Prostate gland (tissue), 2 donors: ENCODE measurements at regions not wholly inside any gene's neighbourhood (a gene's known extent, or its start where the extent isn't known, plus 50 kb on each side); places are given as distances from the start of the nearest gene placed in this dataset.

ENCODE experiments used
- DNase-seq: peaks from one replicate; pipeline ENCODE4 v3.0.0-alpha.2; 2019; ENCODE audit warnings: low spot score
- H3K27ac ChIP-seq, 2 donors: fragments of 200-600 bp; sonication (generic); 2 replicates each; pipeline ENCODE4 v1.5.1; 2017 to 2019
- H3K27me3 ChIP-seq: fragments of 200-600 bp; sonication (generic); replicated peaks from 2 replicates; pipeline ENCODE4 v1.5.1; 2019; ENCODE audit not compliant: insufficient read depth
- H3K36me3 ChIP-seq, 2 donors: fragments of 200-600 bp; sonication (generic); 1 replicate in 1 of 2; 2 replicates in 1 of 2; pipeline versions ENCODE4 v1.5.1 to v1.8.1; 2017 to 2019
- H3K4me1 ChIP-seq: fragments of 200-600 bp; sonication (generic); replicated peaks from 2 replicates; pipeline ENCODE4 v1.5.1; 2019
- H3K4me3 ChIP-seq, 2 donors: fragments of 200-600 bp; sonication (generic); 2 replicates each; pipeline ENCODE4 v1.5.1; 2017 to 2019
- H3K9me3 ChIP-seq: fragments of 200-600 bp; sonication (generic); 2 replicates; pipeline ENCODE4 v1.5.1; 2017
- POLR2A ChIP-seq: fragments of 450-650 bp; IDR thresholded peaks from one replicate; pipeline ENCODE4 v1.6.1; 2016; ENCODE audit warnings: antibody characterized with exemption, mild to moderate bottlenecking
- POLR2AphosphoS5 ChIP-seq: sonication (generic); formaldehyde crosslinking; IDR thresholded peaks from one replicate; pipeline ENCODE4 v1.6.1; 2017; ENCODE audit warnings: antibody characterized with exemption
- WGBS: methylation state at CpG from one replicate; pipeline ENCODE4 v1.1.5; 2018; 5-methylcytosine and 5-hydroxymethylcytosine counted together
- intact Hi-C: fragments of 100-400 bp; cut with DNase I; formaldehyde crosslinking; loops from one replicate; pipeline ENCODE4 v1.14.2; 2022
- TF ChIP-seq, protein P1 (sequence below), 4 experiments: fragments of 200-600 bp in 2 of 4; fragments of 450-650 bp in 2 of 4; sonication (generic) in 2 of 4; IDR thresholded peaks; 1 replicate in 3 of 4; 2 replicates in 1 of 4; pipeline ENCODE4 v1.5.1; 2016 to 2019; ENCODE audit warnings: antibody characterized with exemption in 4 of 4, mild to moderate bottlenecking in 2 of 4, moderate library complexity in 2 of 4

DNA sequence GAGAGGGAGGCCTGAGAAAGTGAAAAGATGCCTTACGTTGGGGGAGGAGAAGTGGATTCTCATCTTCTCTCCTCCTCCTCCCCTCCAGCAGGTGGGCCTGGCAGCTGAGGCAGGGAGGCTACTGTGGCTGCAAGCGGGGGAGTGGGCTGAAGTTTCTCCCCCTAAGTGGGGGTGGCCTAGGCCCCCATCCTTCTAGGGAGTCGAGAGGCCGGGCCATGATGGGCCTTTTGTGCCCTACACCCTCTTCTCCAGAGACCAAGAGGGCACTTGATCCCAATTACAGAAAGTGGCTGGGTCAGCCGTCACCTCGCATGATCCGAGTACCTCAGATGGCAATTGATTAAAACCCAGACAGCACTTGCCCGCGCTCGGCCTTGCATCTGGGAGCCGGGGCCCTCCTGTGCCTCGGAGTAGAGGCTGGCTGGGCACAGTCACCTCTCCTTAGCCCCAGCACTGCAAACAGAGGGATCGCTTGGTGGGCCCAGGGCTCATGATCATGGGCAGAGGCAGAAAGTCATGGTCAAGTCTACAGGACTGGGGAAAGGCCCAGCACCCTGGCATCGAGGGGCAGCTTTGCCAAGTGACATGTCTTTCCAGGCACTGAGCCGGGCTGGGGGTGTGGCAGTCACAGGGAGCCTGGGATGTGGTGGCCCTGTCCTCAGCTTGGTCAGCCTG lies 78.3 kb downstream of the IRX5 start:
- H3K36me3 ChIP-seq, result no peaks in the 10 kb centered on the region
- DNase-seq, result no peak
- no peaks in the 10 kb centered on the region for H3K9me3 ChIP-seq
- 94% methylated on average over 15 of the region's 15 CpGs for WGBS
- no peak overlapping the region for H3K4me3 ChIP-seq
- intact Hi-C loops, result no loop called here
- no peaks in the 10 kb centered on the region for H3K4me1 ChIP-seq
- no peaks in the 10 kb centered on the region for H3K27me3 ChIP-seq
- H3K27ac ChIP-seq, result no peak overlapping the region
- no peak for TF ChIP-seq POLR2A

DNA sequence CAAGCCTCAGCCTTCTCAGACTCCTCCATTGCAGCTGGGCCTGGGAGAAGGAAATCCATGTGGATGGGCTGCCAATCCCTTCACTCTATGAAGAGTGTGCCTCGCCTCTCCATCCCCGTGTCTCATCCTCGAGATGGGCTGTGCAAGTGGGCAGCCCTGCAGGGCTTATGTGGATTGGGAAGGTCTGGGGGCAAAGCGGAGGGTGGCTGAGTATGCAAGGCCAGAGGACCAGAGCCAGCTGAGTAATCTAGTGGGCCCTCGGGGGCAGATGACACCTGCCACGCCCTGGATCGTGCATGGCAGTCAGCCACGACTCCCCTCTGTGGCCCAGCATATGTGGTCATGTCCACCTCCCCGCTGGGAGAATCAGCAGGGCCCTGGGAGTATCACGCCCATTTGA lies 78.9 kb downstream of the IRX5 start:
- 82% methylated on average over 10 of the region's 10 CpGs for WGBS
- H3K4me1 ChIP-seq, result no peaks in the 10 kb centered on the region
- intact Hi-C loops, result no loop called here
- no peak for TF ChIP-seq POLR2AphosphoS5
- TF ChIP-seq POLR2A, result no peak
- TF ChIP-seq, protein P1, sequence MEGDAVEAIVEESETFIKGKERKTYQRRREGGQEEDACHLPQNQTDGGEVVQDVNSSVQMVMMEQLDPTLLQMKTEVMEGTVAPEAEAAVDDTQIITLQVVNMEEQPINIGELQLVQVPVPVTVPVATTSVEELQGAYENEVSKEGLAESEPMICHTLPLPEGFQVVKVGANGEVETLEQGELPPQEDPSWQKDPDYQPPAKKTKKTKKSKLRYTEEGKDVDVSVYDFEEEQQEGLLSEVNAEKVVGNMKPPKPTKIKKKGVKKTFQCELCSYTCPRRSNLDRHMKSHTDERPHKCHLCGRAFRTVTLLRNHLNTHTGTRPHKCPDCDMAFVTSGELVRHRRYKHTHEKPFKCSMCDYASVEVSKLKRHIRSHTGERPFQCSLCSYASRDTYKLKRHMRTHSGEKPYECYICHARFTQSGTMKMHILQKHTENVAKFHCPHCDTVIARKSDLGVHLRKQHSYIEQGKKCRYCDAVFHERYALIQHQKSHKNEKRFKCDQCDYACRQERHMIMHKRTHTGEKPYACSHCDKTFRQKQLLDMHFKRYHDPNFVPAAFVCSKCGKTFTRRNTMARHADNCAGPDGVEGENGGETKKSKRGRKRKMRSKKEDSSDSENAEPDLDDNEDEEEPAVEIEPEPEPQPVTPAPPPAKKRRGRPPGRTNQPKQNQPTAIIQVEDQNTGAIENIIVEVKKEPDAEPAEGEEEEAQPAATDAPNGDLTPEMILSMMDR (IDR thresholded peaks at IDR 0.05), result no peak
- no peaks in the 10 kb centered on the region for H3K36me3 ChIP-seq
- H3K27ac ChIP-seq, result no peak overlapping the region
- no peaks in the 10 kb centered on the region for H3K27me3 ChIP-seq
- H3K9me3 ChIP-seq, result no peaks in the 10 kb centered on the region
- H3K4me3 ChIP-seq, result no peak overlapping the region
- DNase-seq, result no peak

DNA sequence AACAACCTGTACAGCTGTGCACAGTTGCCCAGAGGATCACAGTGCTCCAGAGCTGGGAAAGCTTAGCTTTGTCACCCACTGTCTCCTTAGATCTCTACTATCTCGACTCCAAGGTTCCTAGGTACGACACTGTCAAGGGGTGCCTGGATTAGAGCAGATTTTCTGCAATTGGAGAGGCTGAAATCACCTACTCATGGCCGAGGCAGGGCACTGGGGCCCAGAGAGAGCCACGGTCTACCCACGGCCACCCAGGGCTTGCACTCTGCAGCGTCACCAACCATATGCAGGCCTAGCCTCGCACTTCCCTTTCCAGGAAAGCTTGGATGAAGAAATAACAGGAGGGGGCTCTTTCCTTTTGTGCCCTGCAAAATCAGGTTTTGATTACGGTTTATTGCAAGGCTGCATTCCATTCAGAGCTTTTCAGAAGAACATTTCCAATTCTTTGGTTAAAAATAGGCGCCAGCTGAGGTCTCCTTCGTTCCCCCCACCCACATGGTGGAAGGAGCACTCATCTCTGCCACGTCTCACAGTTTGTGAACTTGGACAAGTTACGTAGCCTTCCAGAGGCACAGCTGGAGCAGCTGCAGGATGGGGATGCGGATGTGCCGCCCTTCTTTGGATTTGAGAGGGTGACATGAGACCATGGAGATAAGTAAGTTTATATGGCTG lies 80.0 kb downstream of the IRX5 start:
- intact Hi-C loops, result no loop called here
- Histone ChIP-seq H3K9me3 (no peaks in the 10 kb centered on the region), H3K4me3 (no peak overlapping the region), H3K27me3 (no peaks in the 10 kb centered on the region), H3K36me3 (no peaks in the 10 kb centered on the region), H3K4me1 (no peaks in the 10 kb centered on the region), H3K27ac (no peak overlapping the region)
- TF ChIP-seq POLR2AphosphoS5, result no peak
- TF ChIP-seq, protein P1 (IDR thresholded peaks at IDR 0.05), result no peak
- TF ChIP-seq POLR2A, result no peak
- 65% methylated on average over 14 of the region's 14 CpGs for whole genome bisulfite sequencing
- DNase-seq, result no peak

GRCh38 chr16:55012362-55012761 lies 81.7 kb downstream of the IRX5 start:
- H3K4me3 ChIP-seq, result no peak overlapping the region
- DNase-seq, result no peak
- H3K36me3 ChIP-seq, result no peaks in the 10 kb centered on the region
- no peak overlapping the region for H3K27ac ChIP-seq
- WGBS, result 45% methylated on average over 2 of the region's 2 CpGs
- intact Hi-C loops, result no loop called here
- H3K27me3 ChIP-seq, result no peaks in the 10 kb centered on the region
- no peak for TF ChIP-seq POLR2AphosphoS5
- TF ChIP-seq, protein P1 (IDR thresholded peaks at IDR 0.05), result no peak
- no peak for TF ChIP-seq POLR2A
- H3K9me3 ChIP-seq, result no peaks in the 10 kb centered on the region
- no peaks in the 10 kb centered on the region for H3K4me1 ChIP-seq

DNA sequence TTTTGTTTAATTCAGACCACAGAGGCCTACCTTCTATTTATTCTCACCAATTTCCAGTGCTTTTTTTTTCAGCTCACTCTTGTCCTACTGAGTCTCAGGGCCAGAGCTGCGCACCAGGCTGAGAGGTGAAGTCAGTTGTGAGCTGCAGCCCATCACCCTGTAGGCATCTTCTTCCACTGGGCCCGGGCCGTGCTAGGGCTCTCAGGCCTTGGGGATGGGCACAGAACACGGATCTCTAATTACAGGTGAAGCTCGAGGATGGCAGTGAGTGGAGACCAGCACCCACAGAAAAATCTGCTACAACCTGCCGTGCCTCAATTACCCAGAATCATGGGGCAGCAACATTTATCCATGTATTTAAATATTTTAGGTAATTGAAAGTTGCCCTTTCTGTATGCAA lies 82.1 kb downstream of the IRX5 start:
- intact Hi-C loops, result no loop called here
- DNase-seq, result no peak
- Histone ChIP-seq H3K36me3 (no peaks in the 10 kb centered on the region), H3K4me1 (no peaks in the 10 kb centered on the region), H3K9me3 (no peaks in the 10 kb centered on the region), H3K27ac (no peak overlapping the region), H3K27me3 (no peaks in the 10 kb centered on the region), H3K4me3 (no peak overlapping the region)
- WGBS, result 93% methylated on average over 6 of the region's 6 CpGs
- TF ChIP-seq POLR2AphosphoS5 (no peak), POLR2A (no peak)
- TF ChIP-seq, protein P1 (IDR thresholded peaks at IDR 0.05), result no peak
